Neutrophil (primary cell): ENCODE measurements at regions not wholly inside any gene's neighbourhood (a gene's known extent, or its start where the extent isn't known, plus 50 kb on each side); places are given as distances from the start of the nearest gene placed in this dataset.

Experiments
- H3K27ac ChIP-seq: fragments of 200-600 bp; sonication (generic); 2 replicates; pipeline ENCODE4 v1.5.1; 2016; ENCODE audit warnings: mild to moderate bottlenecking, moderate library complexity
- H3K27me3 ChIP-seq: fragments of 200-600 bp; sonication (generic); 2 replicates; pipeline ENCODE4 v1.6.0; 2016; ENCODE audit warnings: mild to moderate bottlenecking
- H3K36me3 ChIP-seq: fragments of 200-600 bp; sonication (generic); 2 replicates; pipeline ENCODE4 v1.5.1; 2017
- H3K4me1 ChIP-seq, 2 experiments: fragments of 200-600 bp in 1 of 2; sonication (generic) in 1 of 2; 1 replicate in 1 of 2; 2 replicates in 1 of 2; pipeline versions ENCODE4 v1.5.1 to v1.6.1; 2013 to 2016; ENCODE audit warnings: low read depth in 1 of 2, low read length in 1 of 2, mild to moderate bottlenecking in 1 of 2, moderate library complexity in 1 of 2; ENCODE audit not compliant: control insufficient read depth in 1 of 2, insufficient read depth in 1 of 2
- H3K4me3 ChIP-seq, 2 experiments: fragments of 200-600 bp in 1 of 2; sonication (generic) in 1 of 2; 1 replicate in 1 of 2; 2 replicates in 1 of 2; pipeline ENCODE4 v1.5.1; 2013 to 2016; ENCODE audit warnings: low read depth in 1 of 2, low read length in 1 of 2, mild to moderate bottlenecking in 1 of 2, moderate library complexity in 1 of 2
- H3K9me3 ChIP-seq: fragments of 200-600 bp; sonication (generic); 2 replicates; pipeline ENCODE4 v1.5.1; 2016
- TF ChIP-seq, protein P1 (sequence below): fragments of 200-600 bp; sonication (generic); IDR thresholded peaks from 2 replicates; pipeline ENCODE4 v1.5.1; 2016; ENCODE audit warnings: antibody characterized with exemption

DNA sequence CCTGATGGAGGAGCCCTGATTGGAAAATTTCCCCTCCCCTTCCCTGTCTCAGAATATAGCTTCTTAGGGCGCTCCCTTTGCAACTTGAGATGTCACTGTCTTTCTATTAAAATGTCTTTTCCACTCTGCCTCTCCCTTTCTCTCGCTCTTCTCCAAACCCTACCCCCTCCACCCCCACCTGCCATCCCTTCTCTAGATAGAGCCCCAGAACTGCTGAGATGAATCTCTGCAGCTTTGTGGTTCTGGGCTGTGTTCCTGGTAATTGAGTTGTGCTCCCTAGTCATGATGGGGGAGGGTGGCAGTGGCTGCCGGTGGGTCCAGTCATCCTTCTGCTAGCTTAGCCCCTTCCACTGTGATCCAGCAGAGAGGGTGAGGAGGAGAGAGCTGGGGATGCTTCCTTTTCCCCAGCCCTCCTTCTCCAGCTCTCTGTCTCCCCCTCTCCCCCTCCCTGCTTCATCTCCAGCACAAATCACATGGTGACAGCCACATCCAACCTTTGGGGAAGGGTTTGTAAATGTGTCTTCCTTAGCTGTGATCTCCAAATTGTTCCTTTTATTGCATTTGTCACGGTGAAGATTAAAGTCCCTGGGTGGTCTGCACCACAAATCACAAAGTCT is 50.8 kb upstream of the BTRC start:
- Histone ChIP-seq H3K27me3 (peaks cover 93% of the 10 kb centered on the region), H3K27ac (no peak overlapping the region), H3K4me3 (no peak overlapping the region), H3K36me3 (no peaks in the 10 kb centered on the region), H3K4me1 (no peaks in the 10 kb centered on the region), H3K9me3 (no peaks in the 10 kb centered on the region)
- TF ChIP-seq, protein P1, sequence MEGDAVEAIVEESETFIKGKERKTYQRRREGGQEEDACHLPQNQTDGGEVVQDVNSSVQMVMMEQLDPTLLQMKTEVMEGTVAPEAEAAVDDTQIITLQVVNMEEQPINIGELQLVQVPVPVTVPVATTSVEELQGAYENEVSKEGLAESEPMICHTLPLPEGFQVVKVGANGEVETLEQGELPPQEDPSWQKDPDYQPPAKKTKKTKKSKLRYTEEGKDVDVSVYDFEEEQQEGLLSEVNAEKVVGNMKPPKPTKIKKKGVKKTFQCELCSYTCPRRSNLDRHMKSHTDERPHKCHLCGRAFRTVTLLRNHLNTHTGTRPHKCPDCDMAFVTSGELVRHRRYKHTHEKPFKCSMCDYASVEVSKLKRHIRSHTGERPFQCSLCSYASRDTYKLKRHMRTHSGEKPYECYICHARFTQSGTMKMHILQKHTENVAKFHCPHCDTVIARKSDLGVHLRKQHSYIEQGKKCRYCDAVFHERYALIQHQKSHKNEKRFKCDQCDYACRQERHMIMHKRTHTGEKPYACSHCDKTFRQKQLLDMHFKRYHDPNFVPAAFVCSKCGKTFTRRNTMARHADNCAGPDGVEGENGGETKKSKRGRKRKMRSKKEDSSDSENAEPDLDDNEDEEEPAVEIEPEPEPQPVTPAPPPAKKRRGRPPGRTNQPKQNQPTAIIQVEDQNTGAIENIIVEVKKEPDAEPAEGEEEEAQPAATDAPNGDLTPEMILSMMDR: no peak
